HG02885 (cell line): ENCODE measurements at regions not wholly inside any gene's neighbourhood (a gene's known extent, or its start where the extent isn't known, plus 50 kb on each side); places are given as distances from the start of the nearest gene placed in this dataset.
"Not testable (repeated sequence)": the region's sequence is repeated elsewhere in the genome, so short reads cannot be mapped to it uniquely, and the experiment has no call there.

Experiments
- ATAC-seq: cut with Tn5 transposase; IDR thresholded peaks from one replicate; pipeline ENCODE4 v1.9.1; 2021; ENCODE audit warnings: mild to moderate bottlenecking; ENCODE audit not compliant: unreplicated experiment, poor library complexity

DNA sequence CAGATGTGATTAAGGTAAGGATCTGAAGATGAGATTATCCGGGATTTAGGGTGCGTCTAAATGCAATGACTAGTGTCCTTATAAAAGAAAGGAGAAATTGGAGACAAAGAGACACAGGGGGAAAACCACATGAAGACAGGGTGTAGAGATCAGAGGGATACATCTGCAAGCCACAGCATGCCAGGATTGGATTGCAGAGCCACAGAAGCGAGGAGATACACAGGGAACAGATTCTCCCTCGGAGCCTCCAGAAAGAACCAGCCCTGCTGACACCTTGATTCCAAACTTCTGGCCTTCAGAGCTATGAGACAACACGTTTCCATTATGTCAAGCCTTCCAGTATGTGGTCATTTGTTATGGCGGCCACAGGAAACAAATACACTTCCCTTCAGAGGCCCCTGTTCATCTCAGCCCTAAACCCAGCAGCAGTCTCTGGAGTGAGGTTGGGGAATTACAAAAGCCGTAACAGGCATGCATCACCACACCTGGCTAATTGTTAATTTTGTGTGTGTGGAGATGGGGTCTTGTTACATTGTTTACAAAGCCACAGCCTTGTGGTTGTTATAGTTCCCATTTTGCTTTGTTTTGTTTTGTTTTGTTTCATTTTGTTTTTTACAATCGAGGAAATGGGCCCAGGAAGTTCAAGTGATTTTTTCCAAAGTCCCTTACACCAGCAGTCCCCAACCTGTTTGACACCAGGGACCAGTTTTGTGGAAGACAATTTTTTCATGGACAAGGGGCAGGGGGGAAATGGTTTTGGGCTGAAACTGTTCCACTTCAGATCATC is 51.6 kb upstream of the LYRM9 start:
- no peak for ATAC-seq

DNA sequence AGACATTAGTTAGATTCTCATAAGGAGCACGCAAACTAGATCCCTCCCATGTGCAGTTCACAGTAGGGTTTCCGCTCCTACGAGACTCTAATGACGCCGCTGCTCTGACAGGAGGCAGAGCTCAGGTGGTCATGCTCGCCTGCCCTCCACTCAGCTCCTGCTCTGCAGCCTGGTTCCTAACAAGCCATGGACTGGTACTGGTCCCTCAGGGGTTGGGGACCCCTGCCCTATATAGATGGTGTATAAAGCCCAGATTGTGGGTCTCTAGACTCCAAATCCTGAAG is 52.1 kb upstream of the LYRM9 start:
- ATAC-seq, result no peak

DNA sequence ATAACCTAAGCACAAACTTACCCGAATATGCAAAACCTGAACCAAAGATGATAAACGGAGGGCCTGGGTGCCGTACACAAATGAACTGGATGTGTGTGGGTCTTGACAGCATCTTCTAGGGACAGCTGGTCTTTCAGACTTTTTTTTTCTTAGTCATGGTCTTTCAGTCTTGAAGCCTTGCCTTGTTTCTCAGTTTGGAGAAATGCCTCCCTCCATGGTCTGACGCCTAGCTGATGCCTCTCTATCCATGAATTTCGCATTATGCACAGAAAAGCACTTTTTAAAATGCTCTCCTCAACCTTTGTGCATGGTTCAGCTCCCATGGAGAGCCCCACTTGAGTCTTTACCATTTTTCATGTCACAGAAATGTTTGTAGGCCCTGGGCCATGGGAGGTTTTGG is 52.8 kb upstream of the LYRM9 start:
- no peak for ATAC-seq

DNA sequence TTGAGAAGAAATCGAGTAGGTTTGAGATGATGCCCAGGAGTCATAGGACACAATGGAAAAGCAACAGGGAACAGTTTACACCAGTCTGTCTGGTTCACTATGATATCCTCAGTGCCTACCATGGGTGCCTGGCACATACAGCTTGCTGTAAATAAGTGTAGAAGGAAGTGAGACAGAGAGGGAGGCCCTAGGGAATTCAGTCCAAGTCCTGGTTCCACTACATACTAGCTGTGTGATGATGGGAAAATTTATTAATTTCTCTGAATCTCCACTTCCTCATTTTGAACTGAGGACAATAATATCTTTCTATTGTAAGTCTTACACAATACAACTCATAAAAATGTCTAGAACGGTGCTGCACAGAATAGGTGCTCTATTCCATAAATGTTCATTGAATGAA is 53.3 kb upstream of the LYRM9 start:
- ATAC-seq, result no peak

GRCh38 chr17:27947005-27947406 is 53.8 kb upstream of the LYRM9 start:
- no peak for ATAC-seq

GRCh38 chr17:27949304-27949703 is 56.1 kb upstream of the LYRM9 start:
- no peak for ATAC-seq

GRCh38 chr17:27950225-27950624 is 57.1 kb upstream of the LYRM9 start:
- ATAC-seq, result not testable (repeated sequence)

- ATAC-seq, result no peak
These were observed 57.8 kb upstream of the LYRM9 start for GRCh38 chr17:27950995-27951394.

DNA sequence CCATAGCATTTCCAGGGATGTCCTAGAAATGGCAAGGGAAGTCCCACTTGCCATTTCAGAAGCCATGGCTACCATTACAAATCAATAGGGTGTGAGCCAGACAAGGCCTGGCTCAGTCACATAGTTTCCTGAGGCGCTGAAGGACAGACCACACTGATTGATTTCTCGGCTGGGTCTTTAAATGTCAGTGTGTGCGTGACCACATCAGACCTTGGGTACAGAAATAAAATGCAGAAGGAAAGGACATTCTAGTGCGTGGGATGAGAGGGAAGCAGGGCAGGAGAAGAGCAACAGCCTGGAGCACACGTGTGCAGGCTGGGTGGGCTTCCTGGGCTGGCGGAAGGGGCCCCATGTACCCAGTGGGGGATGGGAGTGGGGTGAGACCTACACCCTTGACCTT is 58.7 kb upstream of the LYRM9 start:
- no peak for ATAC-seq

DNA sequence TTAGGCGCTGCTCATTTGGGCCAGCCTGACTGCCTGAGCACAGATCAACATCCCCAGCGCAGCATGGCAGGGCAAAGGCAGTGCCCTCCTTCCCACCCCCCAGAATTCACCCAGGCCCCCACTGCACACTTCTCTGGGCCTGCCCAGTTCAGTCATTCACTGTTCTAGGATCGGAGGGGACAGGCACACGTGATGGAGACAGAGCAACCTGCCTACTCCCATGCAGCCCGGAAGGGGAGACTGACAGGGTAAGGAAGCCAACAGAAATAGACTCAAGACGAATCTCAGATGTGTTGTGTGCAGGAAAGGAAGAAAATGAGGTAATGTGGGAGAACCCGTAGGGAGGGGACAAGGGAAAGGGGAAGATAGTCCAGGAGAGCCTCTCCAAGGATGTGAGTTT is 59.2 kb upstream of the LYRM9 start:
- ATAC-seq, result no peak

DNA sequence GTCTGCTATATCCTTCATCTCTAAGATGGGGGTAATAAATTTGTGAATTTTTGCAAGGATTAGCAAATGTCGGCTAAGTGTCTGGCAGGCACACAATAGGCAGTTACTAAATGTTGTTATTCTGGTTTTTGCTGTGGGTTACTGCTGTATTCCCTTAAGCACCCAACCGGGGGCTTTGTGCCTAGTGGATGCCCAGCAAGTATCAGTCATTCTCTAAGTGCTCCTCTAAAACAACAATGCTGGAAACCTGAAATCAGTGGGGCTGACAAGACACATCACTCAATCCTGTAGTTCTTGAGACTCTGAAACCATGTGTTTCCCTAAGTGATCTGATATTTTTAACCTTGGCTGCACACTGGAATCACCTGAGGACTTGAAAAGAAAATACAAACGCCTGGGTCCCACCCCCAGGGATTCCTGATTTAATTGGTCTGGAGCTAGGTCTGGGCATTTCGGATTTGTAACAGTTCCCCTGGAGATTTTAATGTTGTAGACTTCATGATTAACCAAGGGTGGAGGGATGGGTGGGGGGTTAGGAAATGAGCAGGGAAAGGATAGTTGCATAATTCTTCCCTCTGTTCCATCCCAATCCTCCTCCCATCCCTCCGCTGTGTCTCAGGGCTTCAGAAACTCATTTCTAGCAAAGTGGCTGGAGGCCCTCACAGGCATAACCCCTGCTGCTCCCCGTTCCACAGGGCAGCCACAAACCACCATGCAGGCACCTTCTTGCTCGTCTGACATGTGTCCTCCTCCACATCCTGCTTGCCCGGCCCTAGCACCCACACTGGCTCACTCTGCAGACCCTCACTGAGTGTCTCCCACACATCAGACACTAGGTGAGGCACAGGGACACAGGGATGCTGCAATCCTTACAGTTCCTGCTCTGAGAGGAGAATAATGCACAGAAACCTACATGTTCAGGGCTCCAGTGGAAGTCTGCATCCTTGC is 61.7 kb upstream of the LYRM9 start:
- ATAC-seq, result no peak

DNA sequence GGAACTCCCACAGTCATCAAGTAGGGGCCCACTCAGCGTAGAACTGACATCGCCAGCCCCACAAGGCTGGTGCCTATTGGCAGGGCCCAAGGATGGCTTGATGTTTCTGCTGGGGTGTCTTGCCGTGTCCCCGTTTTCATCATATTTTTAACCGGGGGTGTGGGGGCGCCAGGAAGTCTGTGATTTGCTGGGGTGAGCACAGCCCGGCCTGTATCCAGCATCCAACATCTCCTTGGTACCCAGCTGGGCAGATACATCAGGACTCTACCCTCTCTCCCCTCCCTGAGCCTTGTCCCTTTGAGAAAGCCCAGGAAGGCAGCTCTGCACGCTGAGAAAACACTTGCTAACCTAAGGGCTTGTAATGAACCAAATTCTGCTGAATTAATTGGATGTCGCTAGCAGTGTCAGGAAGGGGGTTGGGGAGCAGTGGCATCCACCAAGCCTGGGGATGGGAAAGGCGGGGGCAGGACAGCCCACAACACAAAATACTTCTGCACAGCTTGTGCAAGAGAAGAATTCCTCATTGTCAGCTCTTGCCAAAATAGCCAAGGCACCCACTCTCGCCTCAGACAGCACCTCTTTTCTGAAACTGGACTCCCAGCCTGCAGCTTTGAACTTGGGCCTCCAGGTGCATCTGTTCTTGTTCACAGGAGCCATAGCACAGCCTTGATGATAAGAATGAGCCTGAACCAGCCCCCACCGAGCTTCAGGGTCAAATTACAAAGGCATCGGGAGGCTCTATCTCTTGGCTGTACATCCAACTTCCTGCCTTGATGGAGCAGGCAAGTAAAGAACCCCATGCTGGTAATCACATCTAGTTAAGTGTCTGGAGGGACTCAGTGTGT is 63.7 kb upstream of the LYRM9 start:
- ATAC-seq, result no peak

- not testable (repeated sequence) for ATAC-seq
These were observed 64.3 kb upstream of the LYRM9 start for GRCh38 chr17:27957446-27957793.

DNA sequence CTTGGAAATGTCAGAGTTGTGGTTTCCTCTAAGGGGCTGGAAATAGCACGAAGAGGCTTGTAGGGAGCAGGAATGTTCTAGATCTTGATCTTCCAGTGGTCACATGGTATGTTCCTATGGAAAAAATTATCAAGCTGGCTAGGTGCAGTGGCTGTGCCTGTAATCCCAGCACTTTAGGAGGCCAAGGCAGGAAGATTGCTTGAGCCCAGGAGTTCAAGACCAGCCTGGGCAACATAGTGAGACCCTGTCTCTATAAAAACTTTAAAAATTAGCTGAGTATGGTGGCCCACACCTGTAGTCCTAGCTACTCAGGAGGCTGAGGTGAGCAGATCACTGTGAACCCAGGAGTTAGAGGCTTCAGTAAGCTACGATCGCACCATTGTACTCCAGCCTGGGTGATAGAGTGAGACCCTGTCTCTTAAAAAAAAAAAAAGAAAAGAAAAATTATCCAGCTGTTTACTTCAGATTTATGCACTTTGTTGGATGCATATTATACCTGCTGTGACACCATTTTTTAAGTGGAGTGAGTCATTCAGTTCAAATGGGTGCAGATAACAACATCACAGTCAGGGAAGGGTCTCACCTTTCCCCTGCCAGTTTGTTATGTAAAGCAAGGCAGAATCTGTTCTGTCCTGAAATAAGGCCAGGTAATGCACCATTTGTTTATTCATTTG is 65.7 kb upstream of the LYRM9 start:
- no peak for ATAC-seq

- ATAC-seq, result no peak
These were observed 66.2 kb upstream of the LYRM9 start for GRCh38 chr17:27959382-27959709.

GRCh38 chr17:27960183-27960849 is 67.2 kb upstream of the LYRM9 start:
- no peak for ATAC-seq

- not testable (repeated sequence) for ATAC-seq
These were observed 69.4 kb upstream of the LYRM9 start for GRCh38 chr17:27962581-27962980.

- no peak for ATAC-seq
These were observed 72.1 kb upstream of the LYRM9 start for GRCh38 chr17:27965224-27965623.

DNA sequence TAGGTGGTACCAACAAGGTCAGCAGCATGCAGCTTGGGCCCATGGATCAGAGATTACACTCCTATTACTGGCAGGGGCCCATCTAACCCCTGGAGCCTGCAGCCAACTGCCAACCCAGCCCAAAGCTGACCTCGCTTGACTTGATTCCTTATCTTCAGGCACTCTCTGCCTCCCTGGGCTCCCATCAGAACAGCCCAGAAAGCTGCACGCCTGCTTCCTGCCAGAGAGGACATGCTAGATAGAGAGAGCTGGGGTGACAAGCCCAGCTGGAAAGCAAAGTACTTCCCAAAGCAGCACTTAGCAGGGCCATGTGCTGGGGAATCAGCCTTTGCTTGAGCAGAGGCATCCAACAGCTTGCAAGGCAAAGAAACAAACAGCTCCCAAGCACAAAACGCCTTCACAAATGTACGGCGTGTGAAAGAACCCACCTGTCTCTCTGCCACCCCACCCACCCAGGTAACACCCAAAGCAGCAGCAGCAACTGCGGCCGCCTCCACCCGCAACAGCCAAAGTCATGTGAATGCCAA is 74.2 kb upstream of the NLK start:
- ATAC-seq, result no peak

DNA sequence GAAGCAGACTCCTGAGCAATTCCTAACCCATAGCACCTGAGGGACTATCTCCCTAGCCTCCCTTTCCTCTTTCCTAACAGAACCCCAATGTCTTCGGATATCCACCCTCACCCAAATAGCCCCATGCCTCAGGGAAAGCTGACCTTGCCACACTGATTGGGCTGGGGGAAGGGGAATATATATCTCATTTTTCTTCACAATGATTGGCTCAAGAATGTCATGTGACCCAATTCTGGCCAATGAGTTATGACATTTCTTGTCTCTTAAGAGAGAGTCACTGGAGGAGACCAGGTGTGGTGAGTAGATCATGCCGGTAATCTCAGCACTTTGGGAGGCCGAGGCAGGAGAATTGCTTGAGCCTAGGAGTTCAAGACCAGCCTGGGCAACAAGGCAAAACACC is 71.9 kb upstream of the NLK start:
- ATAC-seq, result no peak
